ENCODE measurements at regions not wholly inside any gene's neighbourhood (a gene's known extent, or its start where the extent isn't known, plus 50 kb on each side); places are given as distances from the start of the nearest gene placed in this dataset.
"Not testable (repeated sequence)": the region's sequence is repeated elsewhere in the genome, so short reads cannot be mapped to it uniquely, and the experiment has no call there.

DNA sequence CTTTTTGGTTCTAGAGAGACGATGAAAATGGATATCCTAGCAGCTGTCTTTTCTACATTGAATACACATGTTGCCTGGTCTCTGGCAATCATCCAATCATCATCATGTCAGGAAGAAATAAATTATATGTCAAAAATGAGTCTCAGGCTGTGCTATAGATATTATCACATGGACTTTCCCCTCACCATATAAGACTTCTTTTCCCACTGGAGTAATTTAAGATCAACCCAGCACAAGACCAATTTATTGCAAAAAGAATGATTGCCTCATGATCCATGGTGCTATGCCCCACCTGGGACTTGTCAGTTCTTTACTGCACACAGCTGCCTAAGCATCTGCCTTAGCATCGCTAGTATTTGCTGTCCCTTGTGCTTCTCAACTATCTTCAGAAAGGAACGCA lies 783.7 kb upstream of the TMEFF2 start:
- DNase-seq: peak; percentile 57

DNA sequence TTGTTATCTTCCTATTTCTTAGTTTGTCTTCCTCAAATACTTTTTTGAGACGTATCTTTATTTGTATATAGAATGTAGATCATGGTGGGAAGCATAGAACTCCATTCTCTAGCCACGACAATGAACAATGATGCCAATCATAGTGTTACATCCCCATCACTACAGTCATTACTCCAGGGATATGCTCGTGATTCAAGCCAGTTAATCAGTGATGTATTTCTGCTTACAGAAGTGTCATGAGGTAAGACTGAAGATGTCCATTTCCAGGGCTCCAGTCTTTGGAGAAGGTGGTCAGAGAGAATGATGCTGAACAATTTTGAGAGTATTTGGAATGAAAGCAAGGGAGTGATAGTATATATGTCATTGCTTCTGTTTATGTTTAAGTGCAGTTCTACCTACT lies 777.2 kb upstream of the TMEFF2 start:
- no peak for DNase-seq

DNA sequence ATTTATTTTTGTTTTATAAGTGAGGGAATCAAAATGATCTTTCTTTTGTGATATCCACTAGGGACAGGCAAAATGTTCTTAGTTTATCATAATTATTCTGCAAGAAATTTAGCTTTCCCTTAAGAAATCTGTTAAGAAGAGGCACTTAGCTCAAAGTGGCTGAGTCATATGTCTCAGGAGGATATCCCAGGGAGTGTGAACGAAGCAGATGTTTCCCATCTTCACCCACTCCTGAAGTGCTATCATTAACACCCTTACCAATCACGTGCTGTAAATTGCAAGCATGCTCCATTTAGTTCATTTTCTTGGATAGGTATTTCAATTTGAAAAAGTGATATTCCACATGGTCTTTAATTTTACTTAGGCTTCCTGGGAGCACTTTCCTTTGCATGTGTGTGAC lies 774.3 kb upstream of the TMEFF2 start:
- no peak for DNase-seq

DNA sequence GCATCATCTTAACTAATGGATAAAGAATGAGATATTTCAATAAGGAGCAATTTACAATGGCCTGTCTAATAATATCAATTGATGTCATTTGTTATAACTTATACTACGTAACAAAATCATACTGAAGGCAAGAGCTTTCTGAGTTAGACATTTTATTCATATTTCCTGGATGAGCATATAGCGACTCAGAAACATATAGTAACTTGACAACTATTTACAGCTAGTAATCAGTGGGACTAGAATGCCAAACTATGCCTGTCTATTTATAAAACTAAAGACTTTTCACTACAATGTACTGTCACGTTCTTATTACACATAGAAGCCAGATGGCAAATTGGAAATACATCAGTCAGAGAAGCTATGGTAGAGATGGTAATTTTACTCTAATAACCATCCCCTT lies 766.2 kb upstream of the TMEFF2 start:
- no peak for DNase-seq

DNA sequence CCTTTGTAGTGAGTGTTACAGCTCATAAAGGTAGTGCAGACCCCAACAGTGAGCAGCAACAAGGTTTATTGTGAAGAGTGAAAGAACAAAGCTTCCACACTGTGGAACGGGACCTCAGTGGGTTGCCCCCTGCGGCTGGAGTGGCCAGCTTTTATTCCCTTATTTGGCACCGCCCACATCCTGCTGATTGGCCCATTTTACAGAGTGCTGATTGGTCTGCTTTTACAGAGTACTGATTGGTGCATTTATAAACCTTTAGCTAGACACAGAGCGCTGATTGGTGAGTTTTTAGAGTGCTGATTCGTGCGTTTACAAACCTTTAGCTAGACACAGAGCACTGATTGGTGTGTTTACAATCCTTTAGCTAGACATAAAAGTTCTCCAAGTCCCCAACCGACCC lies 763.9 kb upstream of the TMEFF2 start:
- not testable (repeated sequence) for DNase-seq

DNA sequence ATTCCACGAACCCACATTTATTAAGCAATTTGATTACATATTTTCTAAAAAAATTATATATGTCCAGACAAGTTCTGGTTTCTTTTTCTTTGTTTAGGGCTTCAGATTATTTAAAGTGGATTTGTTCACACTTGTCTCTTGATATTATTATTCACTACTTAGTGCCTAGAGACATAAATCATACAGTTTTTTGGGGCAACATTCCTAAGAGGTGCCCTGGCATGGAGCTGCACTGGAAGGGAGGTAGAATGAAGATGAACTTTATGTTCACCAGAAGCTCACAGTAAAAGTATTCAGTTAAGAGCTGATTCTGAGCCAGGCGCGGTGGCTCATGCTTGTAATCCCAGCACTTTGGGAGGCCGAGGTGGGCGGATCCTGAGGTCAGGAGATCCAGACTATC lies 762.7 kb upstream of the TMEFF2 start:
- no peak for DNase-seq

DNA sequence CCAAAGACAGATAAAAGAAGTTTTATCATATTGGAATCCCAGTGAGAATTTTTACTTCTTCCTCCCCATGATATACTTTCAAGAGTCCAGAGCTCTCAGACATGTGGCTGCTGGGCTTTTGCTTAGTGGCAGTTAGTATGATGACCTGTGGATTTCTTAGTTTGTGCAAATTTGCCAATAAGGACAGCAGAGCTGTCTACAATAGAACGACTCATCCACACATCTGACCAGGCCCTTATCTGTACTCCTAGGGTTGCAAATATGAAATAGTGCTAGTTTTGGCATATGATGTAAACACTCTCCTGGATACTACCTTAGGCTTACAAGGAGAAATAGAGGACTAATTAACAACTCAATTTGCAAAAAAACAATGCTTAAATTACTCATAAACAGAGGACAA lies 758.4 kb upstream of the TMEFF2 start:
- DNase-seq: no peak

DNA sequence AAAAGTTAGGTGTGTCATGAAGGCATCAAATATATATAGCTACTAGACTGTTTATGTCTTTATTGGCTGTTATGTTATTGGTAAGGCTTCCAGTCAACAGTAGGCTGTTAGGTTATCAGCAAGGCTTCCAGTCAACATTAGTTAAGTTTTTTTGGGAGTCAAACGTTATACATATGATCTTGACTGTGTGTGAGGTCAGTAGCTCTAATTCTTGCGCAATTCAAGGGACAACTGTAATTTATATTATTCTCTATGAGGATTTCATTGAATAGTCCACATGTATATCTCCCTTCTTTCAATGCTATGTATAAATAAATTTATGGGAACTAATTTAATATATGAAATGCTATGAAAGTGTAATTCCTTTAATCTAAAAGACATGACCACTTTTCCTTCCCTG lies 757.5 kb upstream of the TMEFF2 start:
- no peak for DNase-seq

DNA sequence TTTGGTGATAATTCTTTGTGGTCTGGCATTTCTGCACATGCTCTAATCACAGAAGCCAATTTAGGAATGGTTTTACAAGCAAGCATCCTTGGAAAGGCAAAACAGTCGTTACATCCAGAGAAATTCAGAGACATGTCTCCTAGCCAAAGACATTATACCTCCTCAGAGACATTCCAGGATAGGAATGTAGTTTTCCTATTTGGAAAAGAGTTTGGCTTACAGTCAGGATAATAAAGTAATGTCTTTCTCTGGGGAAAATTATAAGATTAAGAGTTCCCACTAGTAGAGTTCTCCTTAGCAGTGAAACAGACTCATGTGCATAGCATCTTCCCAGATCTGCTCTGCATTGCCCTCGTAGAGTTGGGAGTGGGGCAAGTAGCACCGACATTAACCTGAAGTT lies 753.6 kb upstream of the TMEFF2 start:
- DNase-seq: no peak

DNA sequence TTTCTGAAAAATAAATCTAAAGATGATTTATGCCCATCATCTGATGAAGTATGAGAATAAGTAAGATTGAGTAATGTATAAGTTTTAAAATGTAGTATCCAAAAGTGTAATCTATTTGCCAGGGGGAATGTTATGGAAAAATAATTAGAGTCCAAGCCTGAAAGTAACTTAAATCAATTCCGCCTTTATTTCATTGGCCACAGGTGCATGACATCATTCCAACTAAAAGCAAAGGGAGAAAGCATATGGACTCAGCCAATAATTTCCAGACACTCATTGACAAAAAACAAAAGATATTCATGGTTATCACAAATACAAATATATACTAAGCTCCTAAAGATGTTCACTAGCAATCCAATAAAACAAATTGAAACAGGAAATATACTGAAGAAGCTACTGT lies 752.6 kb upstream of the TMEFF2 start:
- DNase-seq: no peak

DNA sequence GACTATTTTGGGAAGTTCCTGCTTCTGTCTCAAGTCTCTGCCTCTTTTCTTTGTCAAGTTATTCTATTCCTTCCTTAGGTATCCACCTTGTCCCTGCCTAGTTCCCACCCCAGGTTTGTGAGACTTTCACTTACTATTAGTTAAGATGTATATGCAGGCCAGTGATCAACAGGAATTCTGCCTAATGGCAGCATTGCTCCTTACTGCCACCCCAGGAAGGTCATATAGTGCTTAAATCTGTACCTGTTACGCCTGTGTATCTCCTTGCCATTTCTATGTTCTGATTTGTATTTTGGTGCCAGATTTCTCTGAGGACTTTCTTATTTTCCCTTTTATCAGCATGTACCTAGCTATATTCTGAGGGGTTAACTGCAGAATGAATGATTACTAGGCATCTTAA lies 746.0 kb upstream of the TMEFF2 start:
- no peak for DNase-seq

DNA sequence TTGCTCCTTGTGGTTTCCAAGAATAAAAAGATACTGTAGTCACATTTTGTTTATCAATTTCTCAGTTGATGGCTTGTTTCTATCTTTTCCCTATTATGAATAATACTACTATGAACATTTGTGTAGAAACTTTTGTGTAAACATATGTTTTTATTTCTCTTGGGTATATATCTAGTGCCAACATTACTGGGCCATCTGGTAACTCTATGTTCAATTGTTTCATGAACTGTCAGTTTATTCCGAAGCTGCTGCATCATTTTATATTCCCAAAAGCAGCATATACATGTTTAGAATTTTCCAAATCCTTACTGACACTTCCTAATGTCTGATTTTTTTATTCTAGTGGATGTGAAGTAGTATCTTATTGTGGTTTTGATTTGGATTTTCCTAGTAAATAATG lies 737.6 kb upstream of the TMEFF2 start:
- DNase-seq: no peak

DNA sequence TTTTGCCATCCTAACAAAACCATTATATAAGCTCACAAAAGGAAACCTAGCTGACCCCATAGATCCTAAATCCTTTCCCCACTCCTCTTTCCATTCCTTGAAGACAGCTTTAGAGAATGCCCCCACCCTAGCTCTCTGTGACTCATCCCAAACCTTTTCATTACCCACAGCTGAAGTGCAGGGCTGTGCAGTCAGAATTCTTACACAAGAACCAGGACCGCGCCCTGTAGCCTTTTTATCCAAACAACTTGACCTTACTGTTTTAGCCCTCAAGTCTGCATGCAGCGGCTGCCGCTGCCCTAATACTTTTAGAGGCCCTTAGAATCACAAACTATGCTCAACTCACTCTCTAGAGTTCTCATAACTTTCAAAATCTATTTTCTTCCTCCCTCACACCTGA lies 726.9 kb upstream of the TMEFF2 start:
- not testable (repeated sequence) for DNase-seq

DNA sequence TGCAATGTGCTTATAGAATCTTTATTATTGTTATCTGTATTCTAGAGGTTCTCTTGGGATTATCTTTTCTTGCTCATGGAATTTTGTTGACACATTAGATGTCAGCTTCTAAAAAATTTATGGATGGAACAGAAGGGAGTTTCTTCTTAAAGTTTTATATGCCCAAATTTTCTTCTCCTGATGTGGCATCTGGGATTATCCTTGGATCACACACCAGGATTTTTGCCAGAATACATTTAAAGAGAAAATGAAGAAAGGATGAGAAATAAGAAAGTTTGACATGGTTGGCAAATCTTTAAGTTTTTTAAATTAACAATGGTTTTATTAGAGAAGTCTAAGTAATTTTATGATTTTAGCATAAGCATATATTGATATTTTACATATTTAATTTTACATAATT lies 706.7 kb upstream of the TMEFF2 start:
- no peak for DNase-seq

DNA sequence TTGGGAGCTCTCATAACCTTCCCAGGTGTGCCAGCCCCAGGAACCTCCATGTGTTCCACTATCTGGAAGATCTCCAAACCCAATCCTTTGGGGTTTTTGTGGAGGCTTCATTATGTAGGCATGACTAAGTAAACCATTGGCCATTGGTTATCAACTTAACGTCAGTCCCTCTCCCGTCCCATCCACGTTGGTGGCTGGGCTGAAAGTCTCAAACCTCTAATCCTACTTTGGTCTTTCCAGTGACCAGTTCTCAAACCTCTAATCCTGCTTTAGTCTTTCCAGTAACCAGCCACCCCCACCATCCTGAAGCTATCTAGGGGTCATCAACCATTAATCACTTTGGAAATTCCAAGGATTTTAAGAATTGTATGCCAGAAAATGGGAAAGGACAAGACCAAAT lies 704.7 kb upstream of the TMEFF2 start:
- no peak for DNase-seq

DNA sequence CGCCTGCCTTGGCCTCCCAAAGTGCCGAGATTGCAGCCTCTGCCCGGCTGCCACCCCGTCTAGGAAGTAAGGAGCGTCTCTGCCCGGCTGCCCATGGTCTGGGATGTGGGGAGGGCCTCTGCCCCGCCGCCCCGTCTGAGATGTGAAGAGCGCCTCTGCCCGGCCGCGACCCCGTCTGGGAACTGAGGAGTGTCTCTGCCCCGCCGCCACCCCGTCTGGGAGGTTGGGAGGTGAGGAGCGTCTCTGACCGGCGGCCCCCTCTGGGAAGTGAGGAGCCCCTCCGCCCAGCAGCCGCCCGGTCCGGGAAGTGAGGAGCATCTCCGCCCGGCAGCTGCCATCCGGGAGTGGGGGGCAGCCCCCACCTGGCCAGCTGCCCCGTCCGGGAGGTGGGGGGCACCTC lies 699.2 kb upstream of the TMEFF2 start:
- DNase-seq: not testable (repeated sequence)

DNA sequence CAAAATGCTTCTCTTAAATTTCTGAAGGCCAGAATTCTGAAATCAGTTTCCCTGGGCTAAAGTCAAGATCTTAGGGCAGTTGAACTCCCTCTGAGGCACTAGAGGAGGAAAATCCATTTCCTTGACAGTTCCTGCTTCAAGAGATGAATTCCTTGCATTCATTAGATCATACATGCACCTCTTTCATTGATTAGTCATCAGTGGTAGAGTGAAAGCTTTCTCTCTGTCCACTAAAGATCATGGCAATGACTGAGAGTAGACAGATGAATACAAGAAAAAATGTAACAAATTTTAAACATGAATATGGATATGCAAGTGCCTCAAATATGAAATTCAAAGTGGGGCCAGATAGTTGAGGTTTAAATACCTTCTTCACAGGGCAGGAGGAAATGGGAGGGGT lies 693.4 kb upstream of the TMEFF2 start:
- no peak for DNase-seq

DNA sequence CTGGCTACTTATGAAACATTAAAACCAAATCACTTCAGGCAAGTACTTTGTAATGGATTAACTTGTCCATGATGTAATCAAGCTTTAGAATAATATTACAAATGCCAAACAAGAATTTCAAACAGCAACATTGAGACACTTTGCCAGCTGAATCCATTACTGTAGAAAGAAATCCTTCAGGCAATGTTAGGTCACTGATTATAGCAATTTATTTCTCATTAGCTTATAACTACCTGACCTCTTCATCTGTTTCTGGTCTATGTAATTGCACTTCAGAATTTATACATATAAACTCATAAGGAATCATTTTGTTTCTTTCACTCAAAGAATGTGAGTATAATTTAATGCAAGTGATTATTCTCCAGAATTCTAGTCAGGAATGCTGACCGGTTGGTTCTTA lies 692.6 kb upstream of the TMEFF2 start:
- DNase-seq: no peak

DNA sequence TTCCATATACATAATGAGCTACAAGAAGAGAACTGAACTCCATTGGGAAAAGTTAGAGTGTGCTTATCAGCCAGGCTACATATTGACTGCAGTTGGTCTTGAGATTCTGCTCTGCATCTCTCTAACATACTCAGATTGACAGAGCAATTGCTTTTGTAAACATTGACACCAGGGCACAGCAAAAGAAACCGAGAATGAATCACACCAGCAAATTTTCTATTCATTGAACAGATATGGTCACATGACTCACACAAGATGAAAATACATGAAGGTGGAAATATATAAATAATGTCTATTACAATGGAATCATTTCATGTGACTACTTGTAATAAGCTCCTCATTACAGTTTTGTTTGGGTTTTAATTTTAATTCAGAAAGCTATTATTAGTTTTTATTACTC lies 691.9 kb upstream of the TMEFF2 start:
- no peak for DNase-seq

DNA sequence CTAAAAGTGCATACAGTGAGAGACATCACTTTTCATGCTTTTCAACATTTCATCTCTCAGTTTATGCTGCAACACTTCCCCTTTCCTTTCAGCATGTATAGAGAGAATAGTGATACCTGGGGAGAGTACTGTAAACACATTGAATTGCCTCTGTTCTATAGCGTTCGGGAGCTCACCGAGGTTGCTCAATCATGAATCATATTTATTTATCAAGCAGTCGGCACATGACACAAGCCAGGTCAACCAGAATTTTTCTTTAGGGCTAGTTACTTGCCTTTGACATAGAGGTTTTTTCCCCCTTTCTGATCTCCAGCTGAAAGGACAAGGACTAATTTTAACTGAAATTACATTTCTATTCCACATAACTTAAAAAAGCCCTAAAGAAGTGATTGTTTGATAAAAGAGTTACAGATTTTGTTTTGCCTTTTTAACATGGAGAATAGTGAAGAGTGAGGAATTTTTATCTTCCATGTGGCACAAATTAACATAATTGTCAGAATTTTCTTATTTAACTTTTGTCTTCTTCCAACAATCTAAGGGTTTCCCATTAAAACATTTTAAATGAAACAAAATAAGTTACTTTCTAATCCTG lies 690.9 kb upstream of the TMEFF2 start:
- no peak for DNase-seq

DNA sequence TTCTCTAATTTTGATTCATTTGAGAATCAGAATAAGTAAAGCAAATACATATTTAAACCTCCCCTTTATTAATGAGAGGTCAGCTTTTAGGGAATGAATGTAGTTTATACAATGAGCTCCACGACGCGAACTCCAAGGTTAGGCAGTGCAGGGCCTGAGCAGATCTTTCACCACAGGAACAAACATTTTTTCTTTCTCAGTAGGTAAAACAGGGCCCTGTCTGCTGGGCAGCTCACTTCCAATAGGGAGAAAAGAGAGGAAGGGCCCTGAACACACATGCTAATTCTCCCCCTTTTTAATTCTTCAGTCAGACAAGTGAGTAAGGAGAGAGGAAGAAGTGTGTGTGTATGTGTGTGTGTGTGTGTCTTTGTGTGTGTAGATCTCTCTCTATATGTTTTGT lies 682.4 kb upstream of the TMEFF2 start:
- DNase-seq: no peak

DNA sequence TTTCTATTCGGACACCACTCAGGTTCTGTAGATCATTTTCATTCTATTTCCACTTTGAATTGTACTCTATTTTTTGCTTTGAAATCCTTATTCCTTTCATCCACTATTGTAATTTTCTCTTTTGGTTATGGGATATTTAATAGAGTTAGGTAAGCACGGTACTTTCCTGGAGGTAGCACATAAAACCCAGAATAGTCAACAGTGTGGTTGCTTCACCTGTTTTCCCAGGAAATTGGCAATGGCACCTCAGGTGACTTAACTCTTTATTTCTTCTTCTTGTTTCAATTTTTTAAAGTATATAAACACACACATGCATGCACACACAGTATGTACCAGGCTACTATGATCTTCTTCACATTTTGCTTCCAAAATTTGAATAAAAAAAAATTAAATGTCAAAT lies 682.0 kb upstream of the TMEFF2 start:
- no peak for DNase-seq

DNA sequence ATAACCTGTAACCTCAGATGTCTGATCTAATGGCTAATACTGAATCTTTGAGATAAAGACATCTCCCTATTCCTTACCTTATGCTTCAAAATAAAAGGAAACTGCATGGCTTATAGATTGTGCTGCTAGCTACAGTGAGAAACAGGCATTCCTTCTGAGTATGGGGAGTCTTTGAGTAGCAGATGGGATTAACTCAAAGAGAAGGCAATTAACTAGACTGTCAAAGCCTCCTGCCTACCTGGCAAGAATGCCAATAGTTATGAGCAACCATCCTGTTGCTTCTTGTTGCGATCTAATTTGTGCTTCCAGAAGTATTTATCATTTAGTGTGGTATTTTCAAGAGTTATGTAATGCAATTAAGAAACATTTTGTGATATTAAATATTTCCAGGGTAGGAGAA lies 660.0 kb upstream of the TMEFF2 start:
- no peak for DNase-seq

DNA sequence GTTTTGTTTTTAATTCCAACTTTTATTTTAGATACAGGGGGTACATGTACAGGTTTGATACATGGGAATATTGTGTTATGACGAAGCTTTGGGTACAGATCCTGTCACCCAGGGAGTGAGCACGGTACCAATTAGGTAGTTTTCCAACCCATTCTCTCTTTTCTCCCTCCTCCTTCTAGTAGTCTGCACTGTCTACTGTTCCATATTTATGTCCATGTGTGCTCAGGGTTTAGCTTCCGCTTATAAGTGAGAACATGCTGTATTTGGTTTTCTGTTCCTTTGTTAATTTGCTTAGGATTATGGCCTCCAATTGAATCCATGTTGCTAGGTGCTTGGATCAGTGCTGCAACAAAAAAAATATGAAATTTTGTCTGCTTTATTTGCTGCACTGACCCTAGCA lies 659.3 kb upstream of the TMEFF2 start:
- DNase-seq: no peak

DNA sequence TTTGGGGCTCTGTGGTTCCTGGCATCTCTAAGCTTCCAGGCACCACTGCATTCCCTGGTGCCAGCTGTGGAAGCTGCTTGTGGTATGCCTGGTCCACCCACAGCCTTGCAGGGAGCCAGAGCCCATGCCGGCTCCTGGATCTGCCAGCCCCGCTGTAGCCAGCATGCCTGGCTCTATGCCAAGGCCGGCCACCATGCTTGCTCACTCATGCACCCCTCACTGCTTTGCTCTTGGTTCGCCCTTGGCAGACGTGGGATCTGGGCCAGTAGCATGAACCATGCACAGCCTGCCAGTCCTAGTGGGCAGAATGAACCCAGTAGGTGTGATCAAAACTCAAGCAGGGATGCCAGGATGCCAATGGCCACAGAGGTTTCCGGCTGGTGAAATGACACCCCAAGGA lies 634.2 kb upstream of the TMEFF2 start:
- no peak for DNase-seq

DNA sequence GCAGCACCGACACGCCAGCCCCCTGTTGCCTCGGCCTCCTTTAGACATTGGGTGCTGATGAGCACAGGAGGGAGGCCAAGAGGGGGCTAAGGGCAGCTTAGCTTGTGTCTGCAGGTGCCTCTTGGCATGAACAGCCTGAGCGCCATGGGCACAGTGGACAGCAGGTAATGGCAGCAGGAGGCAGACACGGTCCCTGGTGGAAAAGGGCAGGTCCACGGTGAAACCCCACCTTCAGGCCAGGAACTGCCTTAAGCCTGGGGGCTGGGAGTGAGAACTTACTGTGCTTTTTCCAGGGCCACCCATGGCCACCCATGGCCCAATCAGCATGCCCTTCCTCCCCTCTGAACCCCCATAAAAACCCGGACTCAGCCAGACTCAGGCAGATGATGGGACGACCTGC lies 633.4 kb upstream of the TMEFF2 start:
- DNase-seq: no peak
